ENCODE measurements at regions not wholly inside any gene's neighbourhood (a gene's known extent, or its start where the extent isn't known, plus 50 kb on each side); places are given as distances from the start of the nearest gene placed in this dataset.

GRCh38 chr2:19416784-19417684 lies 58.6 kb upstream of the OSR1 start:
- FAIRE-seq: no peak
- no peak for DNase-seq (ENCODE audit: low spot score in 2 of 2)

DNA sequence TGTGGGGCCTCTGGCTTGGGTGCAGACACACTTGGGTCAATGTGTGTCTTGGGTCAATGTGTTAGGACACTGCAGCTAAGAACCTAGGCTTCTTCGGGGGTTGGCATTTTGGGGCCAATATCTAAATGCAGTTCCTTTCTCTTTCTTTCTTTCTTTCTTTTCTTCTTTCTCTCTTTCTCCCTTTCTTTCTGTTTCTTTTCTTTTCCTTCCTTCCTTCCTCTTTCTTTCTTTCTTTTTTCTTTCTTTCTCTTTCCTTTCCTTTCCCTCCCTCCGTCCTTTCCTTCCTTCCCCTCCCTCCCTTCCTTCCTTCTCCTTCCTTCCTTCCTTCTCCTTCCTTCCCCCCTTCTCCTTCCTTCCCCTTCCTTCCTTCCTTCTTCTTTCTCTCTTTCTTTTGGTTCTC lies 57.7 kb upstream of the OSR1 start:
- DNase-seq (ENCODE audit: low spot score in 2 of 2): no peak
- FAIRE-seq: no peak

GRCh38 chr2:19409046-19409445 lies 50.6 kb upstream of the OSR1 start:
- DNase-seq (ENCODE audit: low spot score in 2 of 2) (no peak), FAIRE-seq (no peak)

- DNase-seq (ENCODE audit: low spot score in 2 of 2) (no peak), FAIRE-seq (no peak)
Observed at GRCh38 chr2:19408592-19408991, 50.2 kb upstream of the OSR1 start.
